ENCODE measurements at regions not wholly inside any gene's neighbourhood (a gene's known extent, or its start where the extent isn't known, plus 50 kb on each side); places are given as distances from the start of the nearest gene placed in this dataset.
A peak's percentile ranks its signal among the peaks of the same experiment; 100 is the strongest.

DNA sequence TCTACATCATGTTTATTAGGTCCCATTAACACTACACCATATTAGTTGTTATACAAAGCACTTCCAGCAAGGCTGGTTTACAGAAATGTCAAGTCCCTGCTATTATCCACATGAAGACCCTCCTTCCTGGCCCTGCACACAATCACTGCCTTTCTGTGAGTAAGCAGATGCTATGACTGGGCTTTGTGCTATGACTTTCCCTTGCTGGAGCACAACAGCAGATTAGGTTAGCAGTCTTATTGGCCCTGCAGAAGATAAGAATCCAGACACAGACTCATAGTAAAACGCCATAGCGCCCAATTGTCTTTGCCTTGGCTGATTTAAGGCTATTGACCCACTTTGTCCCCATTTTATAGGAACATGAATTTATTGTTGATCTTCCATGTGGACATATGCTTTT lies 228.9 kb upstream of the ACTBL2 start:
- no peaks in the 10 kb centered on the region for H3K36me3 Mint-ChIP-seq

DNA sequence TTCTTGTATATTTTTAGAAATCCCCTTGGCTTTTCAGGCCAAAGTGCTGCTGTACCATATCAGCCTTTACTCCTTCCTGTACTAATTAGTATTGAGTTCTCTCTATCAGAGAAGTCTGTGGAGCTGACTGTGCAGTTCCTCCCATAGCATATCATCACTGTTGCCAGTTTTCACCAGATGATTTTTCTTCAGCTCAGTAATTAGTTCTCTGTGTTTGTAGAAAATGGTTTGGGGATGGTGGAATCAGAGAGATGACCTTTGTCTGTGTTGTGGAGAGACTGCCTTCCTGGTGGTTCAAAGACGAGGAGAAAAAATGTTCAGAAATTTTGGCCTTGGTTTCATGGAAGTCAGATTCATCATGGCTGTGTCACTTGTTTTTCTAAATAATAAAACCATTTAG lies 227.5 kb upstream of the ACTBL2 start:
- ATAC-seq (no peak), DNase-seq (ENCODE audit: low spot score in 2 of 2) (no peak)
- H3K9me3 Mint-ChIP-seq, result peaks cover 0 to 9% of the 10 kb centered on the region in 2 donors
- H3K27ac Mint-ChIP-seq, result no peak overlapping the region
- no peaks in the 10 kb centered on the region for H3K36me3 Mint-ChIP-seq

More for the DNA sequence above, 228.9 kb upstream of the ACTBL2 start:
- DNase-seq (ENCODE audit: low spot score in 2 of 2) (no peak), ATAC-seq (no peak)
- Mint-ChIP-seq H3K27ac (no peak overlapping the region), H3K9me3 (peaks cover 0 to 9% of the 10 kb centered on the region in 2 donors)

DNA sequence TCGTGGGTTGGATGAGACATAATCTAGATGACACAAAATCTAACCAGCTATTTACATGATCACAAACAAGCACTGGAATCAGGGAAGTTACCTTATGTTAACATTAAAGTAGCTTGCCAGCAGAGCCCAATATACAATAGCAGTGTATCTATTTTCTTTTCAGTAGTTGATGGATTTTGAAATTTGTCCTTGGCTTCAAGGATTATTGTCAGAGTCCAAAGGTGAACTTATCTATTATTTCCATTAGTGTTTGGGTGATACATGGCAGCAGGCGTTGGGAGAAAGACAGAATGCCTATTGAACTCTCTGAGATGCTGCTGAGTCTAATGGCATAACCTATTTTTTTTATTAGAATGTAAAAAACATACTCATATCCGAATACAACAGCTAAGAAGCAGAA lies 223.2 kb upstream of the ACTBL2 start:
- no peaks in the 10 kb centered on the region for H3K9me3 Mint-ChIP-seq
- ATAC-seq (no peak), DNase-seq (ENCODE audit: low spot score in 2 of 2) (no peak)
- H3K36me3 Mint-ChIP-seq, result no peaks in the 10 kb centered on the region
- H3K27ac Mint-ChIP-seq, result no peak overlapping the region

DNA sequence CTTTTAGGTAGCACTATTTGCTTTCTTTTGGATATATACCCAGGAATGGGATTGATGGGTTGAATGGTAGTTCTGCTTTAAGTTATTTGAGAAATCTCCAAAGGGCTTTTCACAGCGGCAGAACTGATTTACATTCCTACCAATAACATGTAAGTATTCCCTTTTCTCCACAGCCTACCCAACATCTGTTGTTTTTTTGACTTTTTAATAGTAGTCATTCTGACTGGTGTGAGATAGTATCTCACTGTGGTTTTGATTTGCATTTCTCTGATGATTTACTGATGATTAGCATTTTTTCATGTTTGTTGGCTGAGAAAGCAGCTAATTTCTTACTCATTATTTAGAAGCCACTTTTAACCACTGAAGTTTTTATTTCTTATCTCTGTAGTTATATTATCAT lies 221.1 kb upstream of the ACTBL2 start:
- no peaks in the 10 kb centered on the region for H3K9me3 Mint-ChIP-seq
- H3K36me3 Mint-ChIP-seq, result no peaks in the 10 kb centered on the region
- ATAC-seq (no peak), DNase-seq (ENCODE audit: low spot score in 2 of 2) (no peak)
- H3K27ac Mint-ChIP-seq, result no peak overlapping the region

DNA sequence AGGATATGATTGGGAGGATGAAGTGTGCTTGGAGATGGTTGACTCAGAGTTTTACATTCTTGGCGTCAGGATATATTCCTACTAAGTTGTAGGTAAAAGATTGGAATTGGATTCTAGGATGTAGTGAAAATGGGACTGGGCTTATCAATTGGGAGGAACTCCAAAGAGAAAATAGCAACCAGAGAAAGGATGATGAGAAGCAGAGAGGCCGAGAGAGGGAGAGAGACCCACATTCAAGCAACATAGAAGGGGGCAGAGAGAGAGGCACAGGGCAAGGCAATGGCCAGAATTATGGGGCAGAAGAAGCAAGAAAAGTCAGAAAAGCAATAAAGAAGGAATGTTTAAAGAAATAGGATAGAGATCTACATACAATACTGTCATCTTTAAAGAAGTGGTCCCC lies 217.9 kb upstream of the ACTBL2 start:
- no peak overlapping the region for H3K27ac Mint-ChIP-seq
- no peaks in the 10 kb centered on the region for H3K9me3 Mint-ChIP-seq
- ATAC-seq (no peak), DNase-seq (ENCODE audit: low spot score in 2 of 2) (no peak)
- no peaks in the 10 kb centered on the region for H3K36me3 Mint-ChIP-seq

DNA sequence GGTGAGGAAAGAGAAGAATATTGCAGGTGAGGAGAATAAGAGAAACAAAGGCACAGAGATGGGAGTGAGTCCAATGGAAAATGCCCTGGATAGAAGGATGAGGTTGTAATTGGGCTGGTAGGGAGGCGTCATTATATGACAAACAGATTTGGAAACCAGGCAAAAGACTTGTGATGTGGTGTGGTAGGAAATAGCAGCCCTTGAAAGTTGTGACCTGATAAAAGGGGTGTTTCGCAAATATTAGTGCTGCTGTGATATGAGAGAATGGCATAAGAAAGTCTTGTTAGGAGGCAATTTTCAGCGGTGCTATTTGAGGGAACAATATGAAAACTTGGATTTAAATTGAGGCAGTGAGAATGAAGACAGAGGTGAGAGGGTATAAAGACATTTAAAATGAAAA lies 217.5 kb upstream of the ACTBL2 start:
- DNase-seq (ENCODE audit: low spot score in 2 of 2) (no peak), ATAC-seq (no peak)
- Mint-ChIP-seq H3K27ac (no peak overlapping the region), H3K9me3 (no peaks in the 10 kb centered on the region), H3K36me3 (no peaks in the 10 kb centered on the region)

- Mint-ChIP-seq H3K27ac (no peak overlapping the region), H3K36me3 (no peaks in the 10 kb centered on the region), H3K9me3 (no peaks in the 10 kb centered on the region)
- no peak for ATAC-seq
- DNase-seq (ENCODE audit: low spot score in 2 of 2), result no peak
These were observed 216.2 kb upstream of the ACTBL2 start for GRCh38 chr5:57698802-57699201.

GRCh38 chr5:57698086-57698485 lies 215.5 kb upstream of the ACTBL2 start:
- ATAC-seq, result no peak
- DNase-seq (ENCODE audit: low spot score in 2 of 2), result no peak
- Mint-ChIP-seq H3K36me3 (no peaks in the 10 kb centered on the region), H3K9me3 (no peaks in the 10 kb centered on the region), H3K27ac (no peak overlapping the region)

- Mint-ChIP-seq H3K36me3 (no peaks in the 10 kb centered on the region), H3K9me3 (no peaks in the 10 kb centered on the region), H3K27ac (no peak overlapping the region)
- DNase-seq (ENCODE audit: low spot score in 2 of 2) (no peak), ATAC-seq (no peak)
These were observed 214.4 kb upstream of the ACTBL2 start for GRCh38 chr5:57696825-57697570.

DNA sequence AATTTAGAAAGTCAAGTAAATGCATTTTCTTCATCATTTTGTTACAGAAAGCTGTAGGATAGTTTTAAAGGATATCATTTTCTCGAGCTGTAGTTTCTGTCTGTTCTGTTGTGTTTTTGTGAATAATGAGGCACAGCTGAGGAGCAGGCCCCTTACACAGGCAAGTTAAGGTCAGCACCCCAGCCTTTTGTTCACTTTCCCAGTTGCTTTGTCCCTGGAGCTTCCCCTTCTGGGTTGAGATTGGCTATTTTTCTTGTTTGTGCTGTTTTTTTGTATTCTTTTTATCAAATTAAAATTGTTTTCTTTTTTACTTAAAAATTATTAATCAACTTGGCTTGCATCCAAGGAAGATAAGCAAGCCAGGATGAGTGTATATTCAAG lies 213.8 kb upstream of the ACTBL2 start:
- Mint-ChIP-seq H3K36me3 (no peaks in the 10 kb centered on the region), H3K27ac (no peak overlapping the region), H3K9me3 (no peaks in the 10 kb centered on the region)
- ATAC-seq (no peak), DNase-seq (ENCODE audit: low spot score in 2 of 2) (no peak)

GRCh38 chr5:57695706-57696388 lies 213.2 kb upstream of the ACTBL2 start:
- Mint-ChIP-seq H3K27ac (no peak overlapping the region), H3K36me3 (no peaks in the 10 kb centered on the region)
- no peak for ATAC-seq

GRCh38 chr5:57695179-57695578 lies 212.6 kb upstream of the ACTBL2 start:
- no peak overlapping the region for H3K27ac Mint-ChIP-seq
- no peak for DNase-seq (ENCODE audit: low spot score in 2 of 2)
- no peaks in the 10 kb centered on the region for H3K36me3 Mint-ChIP-seq
- ATAC-seq, result no peak
- H3K9me3 Mint-ChIP-seq, result no peaks in the 10 kb centered on the region

More at GRCh38 chr5:57695706-57696388, 213.2 kb upstream of the ACTBL2 start:
- H3K9me3 Mint-ChIP-seq, result no peaks in the 10 kb centered on the region
- no peak for DNase-seq (ENCODE audit: low spot score in 2 of 2)

- DNase-seq (ENCODE audit: low spot score in 2 of 2) (no peak), ATAC-seq (no peak)
- Mint-ChIP-seq H3K9me3 (no peaks in the 10 kb centered on the region), H3K27ac (no peak overlapping the region), H3K36me3 (no peaks in the 10 kb centered on the region)
These were observed 211.1 kb upstream of the ACTBL2 start for GRCh38 chr5:57693488-57694305.

DNA sequence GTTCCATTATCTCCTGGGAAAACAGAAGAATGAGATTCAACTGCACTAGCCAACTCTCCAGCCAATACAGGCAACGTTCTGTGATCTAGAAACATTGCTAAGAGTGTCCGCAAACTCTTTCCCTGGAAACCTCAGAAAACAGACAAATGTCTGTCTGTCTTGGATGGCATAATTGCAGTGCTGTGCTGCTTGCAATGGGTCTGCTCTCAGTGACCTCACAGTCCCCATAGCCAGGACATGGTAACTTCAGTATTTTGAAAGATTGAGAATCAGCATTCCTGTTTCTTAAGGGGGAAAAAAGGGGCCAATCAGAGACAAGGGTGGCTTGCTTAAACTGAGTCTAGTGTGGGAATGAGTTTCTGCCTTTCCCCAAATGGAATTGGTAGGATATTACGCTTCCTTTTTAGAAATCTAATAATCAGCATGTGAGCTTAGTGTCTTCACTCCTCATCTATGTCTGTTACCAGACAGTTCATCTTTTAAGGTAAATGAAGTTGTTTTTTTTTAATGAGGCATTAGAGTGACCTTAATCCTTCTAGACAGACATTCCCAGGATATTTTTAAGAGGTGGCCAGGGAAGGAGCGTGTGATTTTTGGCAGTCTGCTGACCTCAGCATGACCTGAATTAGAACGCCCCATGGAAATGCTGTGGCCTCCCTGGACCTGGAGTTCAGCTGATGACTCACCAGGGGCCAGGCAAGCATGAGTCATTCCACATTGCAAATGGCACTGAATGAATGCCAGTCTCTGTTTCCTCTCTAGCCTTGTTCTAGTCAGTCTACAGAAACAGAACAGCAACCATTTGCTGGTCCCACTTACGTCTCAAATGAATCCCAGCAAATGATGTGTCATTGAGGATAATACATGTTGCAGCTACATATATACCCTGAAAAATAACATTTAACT lies 210.2 kb upstream of the ACTBL2 start:
- H3K36me3 Mint-ChIP-seq, result no peaks in the 10 kb centered on the region
- no peak overlapping the region for H3K27ac Mint-ChIP-seq
- DNase-seq (ENCODE audit: low spot score in 2 of 2) (peak in 1 of 2 donors; percentile 8), ATAC-seq (peak; percentile 86 to 92)
- no peaks in the 10 kb centered on the region for H3K9me3 Mint-ChIP-seq

GRCh38 chr5:57690724-57691123 lies 208.1 kb upstream of the ACTBL2 start:
- ATAC-seq, result no peak
- H3K36me3 Mint-ChIP-seq, result no peaks in the 10 kb centered on the region
- DNase-seq (ENCODE audit: low spot score in 2 of 2), result no peak
- H3K27ac Mint-ChIP-seq, result no peak overlapping the region
- H3K9me3 Mint-ChIP-seq, result no peaks in the 10 kb centered on the region

- Mint-ChIP-seq H3K36me3 (no peaks in the 10 kb centered on the region), H3K9me3 (no peaks in the 10 kb centered on the region), H3K27ac (no peak overlapping the region)
- DNase-seq (ENCODE audit: low spot score in 2 of 2) (no peak), ATAC-seq (no peak)
These were observed 205.0 kb upstream of the ACTBL2 start for GRCh38 chr5:57687596-57687995.
